ENCODE measurements at regions not wholly inside any gene's neighbourhood (a gene's known extent, or its start where the extent isn't known, plus 50 kb on each side); places are given as distances from the start of the nearest gene placed in this dataset.

GRCh38 chr13:109947006-109947405 lies 160.6 kb upstream of the IRS2 start:
- Histone ChIP-seq H3K27ac (no peak overlapping the region), H3K36me3 (no peaks in the 10 kb centered on the region), H3K9me3 (no peaks in the 10 kb centered on the region), H3K4me3 (no peak overlapping the region), H3K27me3 (no peaks in the 10 kb centered on the region), H3K4me1 (no peaks in the 10 kb centered on the region)
- DNase-seq (ENCODE audit: low spot score), result no peak
- TF ChIP-seq CTCF (IDR thresholded peaks at IDR 0.05), result no peak

- H3K27ac ChIP-seq, result no peak overlapping the region
- no peaks in the 10 kb centered on the region for H3K4me1 ChIP-seq
- no peak overlapping the region for H3K4me3 ChIP-seq
- no peaks in the 10 kb centered on the region for H3K27me3 ChIP-seq
- no peaks in the 10 kb centered on the region for H3K9me3 ChIP-seq
- no peaks in the 10 kb centered on the region for H3K36me3 ChIP-seq
- TF ChIP-seq CTCF (IDR thresholded peaks at IDR 0.05), result no peak
- no peak for DNase-seq (ENCODE audit: low spot score)
Observed at GRCh38 chr13:109945206-109945960, 159.0 kb upstream of the IRS2 start.

- H3K9me3 ChIP-seq, result no peaks in the 10 kb centered on the region
- H3K4me3 ChIP-seq, result no peak overlapping the region
- no peaks in the 10 kb centered on the region for H3K27me3 ChIP-seq
- H3K27ac ChIP-seq, result no peak overlapping the region
- TF ChIP-seq CTCF (IDR thresholded peaks at IDR 0.05), result no peak
- H3K4me1 ChIP-seq, result no peaks in the 10 kb centered on the region
- no peaks in the 10 kb centered on the region for H3K36me3 ChIP-seq
- no peak for DNase-seq (ENCODE audit: low spot score)
Observed at GRCh38 chr13:109941951-109942350, 155.6 kb upstream of the IRS2 start.

- Histone ChIP-seq H3K27ac (no peak overlapping the region), H3K36me3 (no peaks in the 10 kb centered on the region), H3K4me3 (no peak overlapping the region), H3K27me3 (no peaks in the 10 kb centered on the region), H3K4me1 (no peaks in the 10 kb centered on the region), H3K9me3 (no peaks in the 10 kb centered on the region)
- no peak for TF ChIP-seq CTCF (IDR thresholded peaks at IDR 0.05)
- no peak for DNase-seq (ENCODE audit: low spot score)
Observed at GRCh38 chr13:109941221-109941620, 154.8 kb upstream of the IRS2 start.

GRCh38 chr13:109940637-109941036 lies 154.3 kb upstream of the IRS2 start:
- H3K27me3 ChIP-seq, result no peaks in the 10 kb centered on the region
- no peak for DNase-seq (ENCODE audit: low spot score)
- no peaks in the 10 kb centered on the region for H3K4me1 ChIP-seq
- no peaks in the 10 kb centered on the region for H3K9me3 ChIP-seq
- H3K4me3 ChIP-seq, result no peak overlapping the region
- no peaks in the 10 kb centered on the region for H3K36me3 ChIP-seq
- H3K27ac ChIP-seq, result no peak overlapping the region
- no peak for TF ChIP-seq CTCF (IDR thresholded peaks at IDR 0.05)

- no peak overlapping the region for H3K27ac ChIP-seq
- TF ChIP-seq CTCF (IDR thresholded peaks at IDR 0.05), result no peak
- H3K36me3 ChIP-seq, result no peaks in the 10 kb centered on the region
- no peaks in the 10 kb centered on the region for H3K4me1 ChIP-seq
- H3K9me3 ChIP-seq, result no peaks in the 10 kb centered on the region
- no peaks in the 10 kb centered on the region for H3K27me3 ChIP-seq
- DNase-seq (ENCODE audit: low spot score), result no peak
- no peak overlapping the region for H3K4me3 ChIP-seq
Observed at GRCh38 chr13:109939838-109940237, 153.5 kb upstream of the IRS2 start.
